Colon (tissue), 2 donors: ENCODE measurements at regions not wholly inside any gene's neighbourhood (a gene's known extent, or its start where the extent isn't known, plus 50 kb on each side); places are given as distances from the start of the nearest gene placed in this dataset.

Experiments used
- FAIRE-seq: peaks from 2 replicates; lab custom pipeline; 2012; peaks lifted over from hg19 to GRCh38; lab: Jason Lieb, UNC
- donor health status: control.
- donor health status: control.

GRCh38 chr18:77590943-77591515 is 341.4 kb downstream of the GALR1 start:
- no peak for FAIRE-seq

DNA sequence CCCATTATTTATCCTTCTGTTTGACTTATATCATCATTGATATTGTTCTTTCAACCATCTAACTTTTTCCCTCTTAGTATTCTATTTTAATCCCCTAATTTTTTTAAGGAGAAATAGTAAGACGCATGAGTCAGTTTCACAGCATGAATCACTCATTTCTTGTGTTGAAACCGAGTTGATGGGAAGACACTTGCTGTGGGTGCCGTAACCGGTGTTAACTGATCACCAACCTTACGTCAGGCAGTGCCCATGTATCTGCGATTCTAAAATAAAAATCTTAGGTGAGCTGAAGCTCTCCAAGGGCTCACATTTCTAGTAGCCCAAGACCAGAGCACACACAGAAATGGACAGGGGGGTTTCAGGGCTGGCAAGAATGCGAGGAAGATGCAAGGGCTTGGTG is 348.1 kb downstream of the GALR1 start:
- no peak for FAIRE-seq

DNA sequence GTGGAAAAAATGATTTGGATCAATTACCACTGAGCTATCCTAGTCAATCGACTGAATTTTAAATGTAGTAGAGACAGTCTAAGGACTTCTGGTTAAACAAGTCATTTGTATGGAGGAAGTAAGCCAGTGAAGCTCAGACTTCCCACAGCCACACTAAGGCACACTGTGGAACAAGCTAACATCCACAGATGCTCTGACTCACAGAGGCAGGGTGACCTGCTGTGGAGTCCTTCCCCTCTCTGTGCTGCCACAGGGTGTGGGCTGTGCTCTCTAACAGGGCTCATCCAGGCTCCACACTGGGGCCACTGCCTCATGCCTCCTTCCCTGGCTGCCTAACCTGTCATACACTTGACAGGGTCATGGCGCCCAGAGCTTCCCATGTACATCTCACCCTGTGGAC is 351.0 kb downstream of the GALR1 start:
- no peak for FAIRE-seq

- no peak for FAIRE-seq
Observed at GRCh38 chr18:77601567-77601966, 351.9 kb downstream of the GALR1 start.

- FAIRE-seq: no peak
Observed at GRCh38 chr18:77607087-77607486, 357.4 kb downstream of the GALR1 start.

DNA sequence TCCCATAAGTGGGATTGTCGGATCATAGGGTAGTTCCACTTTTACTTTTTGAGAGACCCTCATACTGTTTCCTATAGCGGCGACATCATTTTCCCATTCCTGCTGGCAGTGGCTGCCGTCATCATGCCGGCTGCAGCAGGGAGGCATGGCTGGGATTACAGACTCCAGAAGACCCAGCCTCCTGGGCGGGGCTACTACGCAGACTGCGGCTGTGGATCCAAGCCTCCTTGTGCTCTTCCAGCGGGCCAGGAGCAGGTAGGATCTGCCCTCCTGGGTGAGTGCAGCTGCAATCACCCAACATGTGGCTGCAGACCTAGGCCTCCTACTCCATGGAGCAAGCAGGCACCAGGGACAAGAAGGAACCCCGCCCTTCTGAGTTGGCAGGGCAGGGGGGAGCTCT is 359.2 kb downstream of the GALR1 start:
- no peak for FAIRE-seq

GRCh38 chr18:77617694-77618093 is 368.0 kb downstream of the GALR1 start:
- no peak for FAIRE-seq

DNA sequence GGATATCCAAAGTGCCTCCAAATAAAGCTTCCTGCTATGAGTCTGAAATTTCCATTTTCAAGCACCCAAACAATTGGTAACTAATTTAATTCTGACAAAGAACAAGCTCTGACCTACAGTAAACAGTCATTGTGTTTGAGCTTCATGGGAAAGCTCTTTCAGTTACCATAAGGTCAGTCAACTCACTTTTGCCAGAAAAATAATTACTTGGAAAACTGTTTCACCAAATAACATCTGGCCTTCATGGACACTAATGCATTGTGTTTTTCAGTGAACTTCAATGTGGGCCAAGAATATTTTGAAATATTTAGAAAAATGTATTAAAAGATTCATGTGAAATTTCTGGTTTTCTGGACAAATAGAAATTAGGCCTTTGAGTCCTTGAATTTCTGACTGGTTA is 369.9 kb downstream of the GALR1 start:
- no peak for FAIRE-seq

GRCh38 chr18:77622009-77622692 is 372.5 kb downstream of the GALR1 start:
- FAIRE-seq: no peak

DNA sequence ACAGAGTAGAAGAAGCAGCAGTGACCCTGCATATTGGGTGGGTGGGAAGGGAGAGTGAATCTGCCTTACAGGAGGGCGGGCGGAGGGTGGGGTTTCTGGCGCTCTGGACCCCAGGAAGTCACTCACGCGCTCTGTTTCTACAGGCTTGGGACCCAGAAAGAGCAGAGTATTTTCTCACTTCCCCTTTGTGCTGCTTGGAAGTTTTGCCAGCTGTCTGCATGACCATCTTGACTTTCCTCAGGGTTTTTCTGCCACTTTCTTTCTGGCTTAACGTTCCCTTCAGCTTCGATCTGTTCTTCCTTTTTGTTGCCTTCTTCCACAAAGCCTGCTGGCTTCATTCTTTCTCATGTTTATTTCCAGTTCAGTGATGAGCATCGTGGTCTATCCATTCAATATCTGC is 383.1 kb downstream of the GALR1 start:
- no peak for FAIRE-seq

DNA sequence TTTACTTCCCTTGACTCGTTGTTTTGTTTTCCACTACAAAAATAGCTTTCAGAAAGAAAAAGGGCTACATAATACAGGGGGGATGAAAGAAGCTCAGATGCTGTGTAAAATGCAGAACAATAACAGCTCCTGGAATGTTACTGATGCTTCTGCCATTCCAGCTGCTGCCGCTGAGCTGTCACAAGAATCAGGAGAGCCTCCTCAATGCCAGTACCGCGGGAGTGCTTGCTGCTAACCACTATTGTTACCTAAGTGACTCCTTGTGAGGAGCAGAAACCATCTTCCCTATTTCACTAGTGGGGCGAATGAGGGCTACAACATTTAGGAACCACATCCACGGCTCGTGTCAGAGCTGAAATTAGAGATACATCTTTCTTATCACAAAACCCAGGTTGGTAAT is 384.8 kb downstream of the GALR1 start:
- no peak for FAIRE-seq

- FAIRE-seq: no peak
Observed at GRCh38 chr18:77635451-77635850, 385.8 kb downstream of the GALR1 start.

GRCh38 chr18:77635858-77636257 is 386.2 kb downstream of the GALR1 start:
- no peak for FAIRE-seq

- no peak for FAIRE-seq
Observed at GRCh38 chr18:77645170-77645872, 395.7 kb downstream of the GALR1 start.

DNA sequence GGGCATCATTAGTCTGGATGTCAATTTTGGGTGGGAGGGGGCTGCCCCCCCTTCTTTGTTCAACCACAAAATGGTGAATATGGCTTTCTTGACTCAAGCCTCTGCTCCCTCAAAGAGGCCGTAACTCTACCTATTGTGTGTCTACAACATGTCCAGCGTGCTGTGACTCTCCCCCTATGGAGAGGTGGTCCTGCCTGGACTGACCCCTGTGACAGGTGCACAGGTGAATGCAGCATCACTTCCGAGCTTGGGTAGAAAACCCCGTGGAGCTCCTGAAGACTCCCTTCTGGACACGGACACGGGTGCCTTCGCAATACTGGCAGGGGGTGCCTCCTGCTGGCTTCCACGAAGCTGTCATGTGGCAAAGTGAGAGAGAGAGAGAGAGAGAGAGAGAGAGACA is 397.8 kb downstream of the GALR1 start:
- FAIRE-seq: no peak

DNA sequence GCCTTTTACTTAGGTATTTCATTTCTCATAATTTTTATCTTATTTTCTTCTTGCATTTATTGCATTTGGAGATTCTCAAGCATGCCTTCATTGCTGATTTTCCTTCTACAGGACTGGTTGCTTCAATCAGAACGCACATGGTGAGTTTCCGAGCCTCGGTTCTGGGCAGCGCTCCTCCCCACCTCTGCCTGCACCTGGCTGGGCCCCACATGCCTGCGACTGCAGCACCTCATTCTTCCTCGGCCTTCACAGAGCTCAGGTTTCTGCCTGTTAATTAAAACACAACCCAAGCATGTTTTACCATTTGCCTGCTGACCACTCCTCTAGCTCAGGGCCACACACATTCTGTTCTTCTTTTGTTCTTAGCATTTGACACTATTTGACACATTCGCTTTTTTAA is 398.8 kb downstream of the GALR1 start:
- FAIRE-seq: no peak

- no peak for FAIRE-seq
Observed at GRCh38 chr18:77650799-77651385, 401.2 kb downstream of the GALR1 start.

DNA sequence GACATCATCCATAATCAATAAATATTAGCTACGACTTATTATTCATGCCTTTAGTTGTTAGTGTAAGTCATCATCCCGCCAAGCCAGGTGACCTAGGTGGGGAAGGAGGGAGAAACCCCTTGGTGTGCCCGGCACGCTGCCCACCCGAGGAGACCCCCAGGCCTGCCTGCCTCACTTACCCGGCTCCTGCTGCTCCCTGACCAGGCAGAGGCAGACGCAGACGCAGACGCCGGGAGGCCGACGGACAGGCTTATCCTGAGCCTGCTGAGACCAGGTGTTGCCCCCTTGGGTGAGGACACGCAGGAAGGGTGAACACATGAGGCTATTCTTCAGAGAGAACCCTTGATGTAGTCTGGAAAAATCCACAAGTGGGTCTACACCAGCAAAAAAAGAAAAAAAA is 401.8 kb downstream of the GALR1 start:
- no peak for FAIRE-seq

DNA sequence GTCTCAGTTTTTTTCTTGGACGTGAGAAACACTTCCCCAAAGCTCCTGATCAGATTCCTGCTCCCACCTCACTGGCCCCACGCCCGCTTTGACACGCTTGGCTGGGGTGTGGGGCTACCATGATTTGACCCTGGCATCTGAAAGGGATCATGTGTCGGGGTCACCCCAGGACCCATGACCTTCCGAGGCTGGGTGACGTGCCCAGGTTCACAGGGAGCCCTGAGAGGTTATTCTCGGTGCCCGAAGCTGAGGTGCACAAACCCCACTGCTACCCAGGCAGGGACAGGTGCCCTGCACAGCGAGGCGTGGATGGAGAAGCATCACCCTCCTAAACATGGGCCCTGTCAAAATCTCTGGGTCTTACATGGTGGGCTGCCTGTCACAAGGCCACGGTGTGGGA is 404.1 kb downstream of the GALR1 start:
- FAIRE-seq: no peak

GRCh38 chr18:77654302-77654701 is 404.7 kb downstream of the GALR1 start:
- FAIRE-seq: no peak

- FAIRE-seq: no peak
Observed at GRCh38 chr18:77657651-77658298, 408.1 kb downstream of the GALR1 start.

- no peak for FAIRE-seq
Observed at GRCh38 chr18:77658299-77658662, 408.6 kb downstream of the GALR1 start.
